HG02798 (cell line): ENCODE measurements at regions not wholly inside any gene's neighbourhood (a gene's known extent, or its start where the extent isn't known, plus 50 kb on each side); places are given as distances from the start of the nearest gene placed in this dataset.
"Not testable (repeated sequence)": the region's sequence is repeated elsewhere in the genome, so short reads cannot be mapped to it uniquely, and the experiment has no call there.

Experiments
- ATAC-seq: cut with Tn5 transposase; IDR thresholded peaks from one replicate; pipeline ENCODE4 v1.9.1; 2021; ENCODE audit warnings: mild to moderate bottlenecking; ENCODE audit not compliant: unreplicated experiment, poor library complexity

- no peak for ATAC-seq
These were observed 964.1 kb upstream of the NXPH2 start for GRCh38 chr2:139744273-139744672.

GRCh38 chr2:139742216-139743172, 962.3 kb upstream of the NXPH2 start:
- ATAC-seq, result no peak

DNA sequence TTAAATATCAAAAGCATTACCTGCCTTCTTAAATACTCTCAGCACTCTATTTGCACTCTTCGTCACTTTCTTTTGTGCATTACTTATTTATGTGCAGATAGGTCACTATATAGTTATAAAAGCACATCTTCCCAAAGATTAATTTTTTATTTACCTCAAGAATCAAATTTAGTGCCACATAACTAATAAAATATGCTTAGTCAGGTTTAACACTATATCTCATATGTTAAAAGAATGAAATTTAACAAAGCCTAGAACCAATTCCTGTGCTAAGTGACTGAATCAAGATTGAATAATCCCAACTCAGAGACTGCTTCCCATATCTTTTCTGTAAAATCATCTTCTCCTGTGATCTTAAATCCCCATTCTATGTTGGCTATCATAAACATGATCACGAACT, 957.5 kb upstream of the NXPH2 start:
- ATAC-seq, result no peak

GRCh38 chr2:139730197-139730596, 950.0 kb upstream of the NXPH2 start:
- no peak for ATAC-seq

GRCh38 chr2:139721411-139721995, 941.3 kb upstream of the NXPH2 start:
- ATAC-seq, result no peak

DNA sequence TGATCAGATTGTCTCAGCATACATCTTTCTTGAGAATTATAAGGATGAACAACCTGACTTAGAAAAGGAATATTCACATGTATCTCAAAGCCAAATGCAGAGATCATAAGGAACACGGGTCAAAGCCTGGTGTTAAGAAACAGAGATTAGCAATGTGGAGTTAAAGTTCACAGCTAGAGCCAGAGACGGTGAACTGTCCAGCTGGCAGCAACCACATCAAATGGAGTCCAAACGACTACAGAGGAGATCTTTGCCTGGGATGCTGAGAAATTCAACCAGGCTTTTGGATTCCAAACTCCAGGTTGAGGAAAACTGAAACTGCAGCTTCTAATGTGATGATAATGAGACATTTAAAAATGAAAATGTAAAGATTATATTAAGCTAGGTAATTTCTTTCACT, 939.9 kb upstream of the NXPH2 start:
- no peak for ATAC-seq

DNA sequence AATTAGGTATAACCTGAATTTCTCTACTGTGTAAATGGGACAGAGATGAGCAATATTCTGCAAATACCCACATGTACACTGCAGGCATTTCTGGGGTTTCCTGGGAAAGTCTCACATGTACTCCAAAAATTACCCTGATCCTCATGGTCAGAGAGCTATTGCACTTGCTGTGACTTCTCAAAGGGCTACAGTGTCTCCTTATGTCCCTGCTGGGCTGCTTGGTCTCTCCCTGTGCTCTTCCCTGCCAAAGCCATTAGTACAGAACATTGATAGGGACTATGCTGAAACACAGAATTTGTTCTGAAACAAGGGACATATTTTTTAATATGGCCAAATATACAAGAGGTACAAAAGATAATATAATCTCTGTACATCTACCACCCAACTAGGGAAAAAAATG, 924.4 kb upstream of the NXPH2 start:
- no peak for ATAC-seq

DNA sequence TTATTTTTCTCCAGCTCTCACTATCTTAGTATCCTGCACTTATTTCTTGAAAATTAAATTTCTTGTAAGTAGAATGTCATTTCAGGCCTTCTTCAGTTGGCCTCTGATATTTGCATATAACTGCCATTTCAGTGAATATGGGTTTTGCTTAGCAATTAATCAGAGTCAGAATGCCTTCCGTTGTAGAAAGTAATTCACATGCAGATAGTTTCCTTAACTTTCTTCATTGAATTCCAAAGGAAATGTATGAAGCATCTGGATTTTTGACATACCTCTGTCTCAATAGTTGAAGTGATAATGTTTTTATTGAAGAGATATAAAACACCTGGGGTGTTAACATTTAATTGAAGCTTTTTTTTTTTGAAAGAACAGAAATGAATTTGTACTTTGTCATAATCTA, 914.1 kb upstream of the NXPH2 start:
- ATAC-seq, result no peak

GRCh38 chr2:139686205-139686604, 906.0 kb upstream of the NXPH2 start:
- ATAC-seq, result no peak

DNA sequence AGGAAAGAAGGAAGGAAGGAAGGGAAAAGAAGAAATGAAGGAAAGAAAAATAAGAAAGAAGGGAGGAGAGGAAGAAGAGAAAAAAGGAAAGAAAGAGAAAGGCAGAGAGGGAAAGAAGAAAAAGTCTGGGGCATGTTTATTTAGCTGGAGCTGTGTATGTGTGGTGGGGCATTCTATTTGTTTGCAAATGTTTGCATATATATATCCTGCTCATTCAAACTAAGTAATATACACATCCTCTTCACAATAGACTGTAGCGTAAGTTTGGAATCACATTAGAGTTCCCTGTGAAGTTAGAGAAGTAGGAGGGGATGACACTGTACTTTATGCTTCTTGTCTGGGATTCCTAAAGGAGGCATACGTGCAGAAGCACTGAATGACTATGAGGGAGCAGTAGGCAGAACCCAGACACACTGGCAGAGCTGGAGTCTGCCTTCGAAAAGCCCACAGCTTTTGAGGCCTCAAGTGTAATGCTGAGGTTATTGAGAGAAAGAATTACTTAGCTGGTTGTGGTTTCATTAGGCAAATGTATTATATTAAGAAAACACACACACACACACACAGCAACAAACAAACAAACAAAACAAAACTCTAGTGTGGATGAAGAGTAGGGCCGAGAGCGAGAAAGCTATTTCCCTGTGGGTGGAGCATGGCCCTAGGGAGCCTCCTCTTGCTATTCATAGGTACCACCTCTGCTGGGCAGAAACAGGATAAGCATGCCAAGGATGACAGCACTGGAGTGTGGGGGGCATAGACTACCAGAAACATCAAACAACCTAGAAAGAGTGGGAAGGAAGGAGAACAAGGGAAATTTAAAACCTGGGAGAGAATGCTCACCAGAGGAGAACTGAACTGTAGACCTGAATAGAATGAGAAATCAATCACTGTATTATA, 905.1 kb upstream of the NXPH2 start:
- no peak for ATAC-seq

GRCh38 chr2:139684286-139684860, 904.2 kb upstream of the NXPH2 start:
- ATAC-seq, result no peak

DNA sequence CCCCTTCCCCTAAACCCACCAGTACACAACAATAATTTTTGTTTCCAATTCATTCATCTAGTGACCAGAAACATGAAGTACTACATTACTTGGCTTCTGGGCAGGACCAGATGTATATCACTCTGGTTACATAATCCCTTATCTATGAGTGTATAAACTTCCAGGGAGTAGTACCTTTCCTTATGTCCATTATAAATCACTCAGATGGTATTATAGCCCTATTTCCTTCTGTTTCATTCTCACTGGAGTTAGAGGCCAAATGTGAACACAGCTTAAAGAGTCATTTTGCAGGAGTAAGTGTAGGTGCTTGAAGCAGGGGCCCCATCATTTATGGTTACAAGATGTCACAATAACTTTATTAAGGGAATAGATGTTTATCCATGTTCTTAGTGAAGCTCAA, 894.4 kb upstream of the NXPH2 start:
- no peak for ATAC-seq

DNA sequence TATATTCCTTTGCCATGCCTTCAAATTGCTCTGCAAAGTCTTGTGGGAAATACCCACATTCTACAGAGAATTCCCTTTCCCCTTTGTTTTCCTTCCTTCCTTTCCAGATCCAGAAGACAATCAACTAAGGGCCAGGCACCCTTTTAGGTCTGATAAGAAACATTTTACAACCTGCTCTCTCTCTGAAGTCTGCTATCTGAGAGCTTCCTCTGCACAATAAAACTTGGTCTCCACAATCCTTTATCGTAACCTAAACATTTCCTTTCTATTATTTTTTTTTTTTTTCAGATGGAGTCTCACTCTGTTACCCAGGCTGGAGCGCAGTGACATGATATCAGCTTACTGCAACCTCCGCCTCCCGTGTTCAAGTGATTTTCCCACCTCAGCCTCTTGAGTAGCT, 893.3 kb upstream of the NXPH2 start:
- ATAC-seq, result not testable (repeated sequence)

GRCh38 chr2:139669675-139670074, 889.5 kb upstream of the NXPH2 start:
- ATAC-seq, result no peak

DNA sequence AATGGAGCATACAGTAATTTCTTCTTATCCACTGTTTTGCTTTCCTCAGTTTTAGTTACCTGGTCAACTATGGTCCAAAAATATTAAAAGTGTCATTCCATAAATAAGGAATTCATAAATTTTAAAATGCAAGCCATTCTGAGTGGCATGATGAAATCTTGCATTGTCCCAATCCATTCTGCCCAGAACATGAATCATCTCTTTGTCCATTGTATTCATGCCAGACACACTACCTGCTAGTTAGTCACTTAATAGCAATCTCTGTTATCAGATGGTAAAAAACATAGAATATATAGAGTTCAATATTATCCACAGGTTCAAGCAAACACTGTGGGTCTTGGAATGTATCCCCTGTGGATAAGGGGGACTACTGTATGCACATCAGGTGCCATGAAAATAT, 872.2 kb upstream of the NXPH2 start:
- ATAC-seq, result no peak

- ATAC-seq, result no peak
These were observed 865.4 kb upstream of the NXPH2 start for GRCh38 chr2:139645617-139646016.

DNA sequence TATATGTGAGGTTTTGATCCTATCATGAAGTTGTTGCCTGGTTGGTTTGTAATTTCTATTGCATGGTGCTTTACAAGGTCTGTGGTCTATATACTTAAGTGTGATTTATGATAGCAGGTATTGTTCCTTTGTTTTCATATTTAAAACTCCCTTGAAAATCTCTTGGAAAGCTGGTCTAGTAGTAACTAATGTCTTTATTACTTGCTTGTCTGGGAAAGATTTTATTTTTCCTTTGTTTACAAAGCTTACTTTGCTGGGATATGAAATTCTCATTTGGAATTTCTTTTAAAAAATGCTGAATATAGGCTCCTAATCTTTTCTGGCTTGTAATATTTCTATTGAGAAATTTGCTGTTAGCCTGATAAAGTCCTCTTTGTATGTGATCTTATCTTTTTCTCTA, 862.9 kb upstream of the NXPH2 start:
- no peak for ATAC-seq

- no peak for ATAC-seq
These were observed 851.8 kb upstream of the NXPH2 start for GRCh38 chr2:139631966-139632365.

- no peak for ATAC-seq
These were observed 848.7 kb upstream of the NXPH2 start for GRCh38 chr2:139628931-139629330.

- no peak for ATAC-seq
These were observed 845.9 kb upstream of the NXPH2 start for GRCh38 chr2:139626128-139626527.

DNA sequence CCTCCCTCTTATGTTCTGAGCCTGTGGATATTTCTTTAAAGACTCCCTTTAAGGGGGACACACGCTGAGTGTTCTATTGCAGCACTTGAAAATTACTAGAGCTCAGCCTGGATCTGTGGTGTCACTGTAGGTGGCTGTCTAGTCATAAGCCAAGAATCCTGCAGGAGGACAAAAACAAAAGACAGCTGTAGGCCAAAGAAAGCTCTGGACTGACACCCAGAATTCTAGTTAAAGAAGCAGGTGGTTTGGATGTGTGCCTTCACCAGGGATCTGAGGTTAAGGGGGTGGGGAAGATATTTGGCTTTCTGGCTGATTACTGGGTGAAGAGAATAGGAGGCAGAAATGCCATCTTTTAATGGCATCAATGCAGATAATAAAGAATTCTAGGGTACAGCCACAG, 842.5 kb upstream of the NXPH2 start:
- no peak for ATAC-seq
